ENCODE measurements at regions not wholly inside any gene's neighbourhood (a gene's known extent, or its start where the extent isn't known, plus 50 kb on each side); places are given as distances from the start of the nearest gene placed in this dataset.

DNA sequence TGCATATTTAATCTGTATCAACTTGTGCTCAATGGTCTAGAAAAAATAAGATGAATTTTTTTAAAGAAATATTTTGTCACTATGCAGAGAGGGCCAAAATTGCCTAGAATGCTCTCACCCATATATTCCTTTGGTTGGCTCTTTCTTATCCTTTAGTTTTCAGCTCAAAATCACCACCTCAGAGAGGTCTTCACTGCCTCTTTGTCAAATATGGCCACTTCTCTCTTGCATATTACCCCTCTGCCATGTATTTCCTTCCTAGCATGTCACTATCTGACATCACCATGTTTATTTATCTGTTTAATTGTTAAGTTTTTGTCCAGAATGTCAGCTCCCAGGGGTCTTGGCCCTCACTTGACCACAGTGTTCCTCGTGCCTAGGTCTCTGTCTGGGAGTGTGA lies 535.2 kb upstream of the CDH2 start:
- peaks cover 42 to 47% of the 10 kb centered on the region in 2 experiments for H3K4me1 Mint-ChIP-seq
- Histone ChIP-seq H4K91ac (ENCODE audit: insufficient read length, low read depth, low read length) (no peak overlapping the region), H3K27me3 (ENCODE audit: insufficient read depth, low read length) (no peaks in the 10 kb centered on the region), H2BK5ac (ENCODE audit: insufficient read length, low read length) (no peak overlapping the region), H3K9ac (ENCODE audit: extremely low read depth, insufficient read length, low read length) (no peak overlapping the region), H3K79me2 (ENCODE audit: insufficient read depth, low read length) (no peaks in the 10 kb centered on the region), H3K56ac (ENCODE audit: insufficient read length, low read depth, low read length) (no peak overlapping the region), H3K23me2 (ENCODE audit: insufficient read length, low read depth, low read length, poor library complexity, severe bottlenecking) (no peaks in the 10 kb centered on the region), H3K23ac (ENCODE audit: insufficient read length, low read depth, low read length) (no peak overlapping the region), H3K18ac (ENCODE audit: insufficient read length, low read depth, low read length) (no peak overlapping the region), H4K20me1 (ENCODE audit: control insufficient read depth, insufficient read depth, insufficient read length) (no peaks in the 10 kb centered on the region), H2BK12ac (ENCODE audit: insufficient read length, low read depth, low read length) (no peak overlapping the region), H3K4me1 (ENCODE audit: insufficient read depth, low read length) (peaks cover 4% of the 10 kb centered on the region; the same call in 1 of the 2 replicates), H2AK5ac (ENCODE audit: insufficient read length, low read length) (no peak overlapping the region), H3K9me3 (ENCODE audit: control insufficient read depth, low read depth, low read length) (no peaks in the 10 kb centered on the region), H4K8ac (replicated peaks; ENCODE audit: insufficient read length, low read depth, low read length) (no peak overlapping the region), H3T11ph (ENCODE audit: low read length) (no peak overlapping the region), H2AFZ (ENCODE audit: low read length) (no peak overlapping the region), H2BK20ac (ENCODE audit: low read depth, low read length, poor library complexity, severe bottlenecking) (no peak overlapping the region), H4K5ac (ENCODE audit: insufficient read length, low read depth, low read length) (no peak overlapping the region), H2BK15ac (ENCODE audit: low read depth, low read length) (no peak overlapping the region), H3K4me2 (ENCODE audit: insufficient read depth, insufficient read length, low read length) (no peak overlapping the region), H3K27ac (ENCODE audit: insufficient read length, low read depth, low read length) (no peak overlapping the region), H2BK120ac (ENCODE audit: low read depth, low read length, poor library complexity, severe bottlenecking) (no peak overlapping the region), H3K79me1 (ENCODE audit: insufficient read depth, low read depth, low read length, poor library complexity, severe bottlenecking) (no peaks in the 10 kb centered on the region), H3K4ac (ENCODE audit: low read depth, low read length) (no peak overlapping the region), H3K14ac (ENCODE audit: insufficient read depth, low read length) (no peak overlapping the region)
- no peak overlapping the region for H3K4me3 Mint-ChIP-seq
- no peak for DNase-seq
- WGBS (ENCODE audit: extremely low coverage, insufficient read length, low lambda C conversion rate) = no CpG with 5 or more reads among the region's 1 CpG
- H3K27ac Mint-ChIP-seq = no peak overlapping the region
- H3K36me3 Mint-ChIP-seq (ENCODE audit: insufficient read depth in 1 of 3, low read depth in 3 of 3) = no peaks in the 10 kb centered on the region
- no peaks in the 10 kb centered on the region for H3K27me3 Mint-ChIP-seq (ENCODE audit: low read depth)
- no peak for TF ChIP-seq CTCF (conservative IDR thresholded peaks at IDR 0.05)
- no peaks in the 10 kb centered on the region for H3K9me3 Mint-ChIP-seq
